Iris pigment epithelial cell (primary cell): ENCODE measurements at regions not wholly inside any gene's neighbourhood (a gene's known extent, or its start where the extent isn't known, plus 50 kb on each side); places are given as distances from the start of the nearest gene placed in this dataset.
"Not testable (repeated sequence)": the region's sequence is repeated elsewhere in the genome, so short reads cannot be mapped to it uniquely, and the experiment has no call there.

Experiments
- DNase-seq: peaks from one replicate; pipeline ENCODE4 v3.0.0-alpha.2; 2011; ENCODE audit warnings: low read depth

GRCh38 chr6:63014290-63014689 is 197.0 kb upstream of the FKBP1C start:
- no peak for DNase-seq

DNA sequence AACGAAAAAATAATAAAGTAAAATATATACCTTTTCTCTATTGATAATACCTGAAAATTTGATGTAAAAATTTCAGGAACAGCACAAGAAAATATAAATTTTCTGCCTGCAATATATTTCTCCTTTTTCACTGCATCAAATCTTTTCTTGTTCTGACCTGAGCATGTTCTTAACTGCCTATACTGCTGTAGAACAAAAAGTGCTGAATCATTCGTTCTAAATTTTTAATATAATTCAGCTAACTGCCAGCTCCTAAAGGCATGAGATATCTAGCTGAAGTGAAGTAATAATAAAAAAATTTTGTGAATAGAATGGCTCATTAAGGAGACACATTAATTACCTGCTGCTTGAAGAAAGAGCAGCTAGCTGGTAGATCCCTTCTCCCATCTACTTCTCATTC is 188.6 kb upstream of the FKBP1C start:
- no peak for DNase-seq

DNA sequence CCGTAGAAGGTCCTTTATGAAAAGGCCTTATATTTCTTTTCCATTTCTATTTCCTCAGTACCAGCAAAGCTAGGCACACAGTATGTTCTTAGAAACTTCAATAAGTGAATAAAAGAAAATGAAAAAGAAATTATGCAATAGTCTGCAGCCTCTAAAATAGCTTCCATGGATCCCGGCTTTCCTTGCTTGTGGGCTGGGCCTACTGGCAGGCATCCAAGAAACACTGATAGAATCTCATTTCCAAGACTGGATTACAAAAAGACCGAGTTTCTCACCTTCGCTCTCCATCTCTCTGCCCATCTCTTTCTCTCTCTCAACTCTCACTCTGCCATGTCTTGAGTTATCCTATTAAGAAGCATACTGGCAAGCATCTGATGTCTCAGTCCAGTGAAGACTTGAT is 187.5 kb upstream of the FKBP1C start:
- DNase-seq: no peak

- no peak for DNase-seq
Measured at GRCh38 chr6:63049216-63049615, 162.1 kb upstream of the FKBP1C start.

GRCh38 chr6:63053206-63053605 is 158.1 kb upstream of the FKBP1C start:
- DNase-seq: not testable (repeated sequence)

- DNase-seq: no peak
Measured at GRCh38 chr6:63058601-63059000, 152.7 kb upstream of the FKBP1C start.

DNA sequence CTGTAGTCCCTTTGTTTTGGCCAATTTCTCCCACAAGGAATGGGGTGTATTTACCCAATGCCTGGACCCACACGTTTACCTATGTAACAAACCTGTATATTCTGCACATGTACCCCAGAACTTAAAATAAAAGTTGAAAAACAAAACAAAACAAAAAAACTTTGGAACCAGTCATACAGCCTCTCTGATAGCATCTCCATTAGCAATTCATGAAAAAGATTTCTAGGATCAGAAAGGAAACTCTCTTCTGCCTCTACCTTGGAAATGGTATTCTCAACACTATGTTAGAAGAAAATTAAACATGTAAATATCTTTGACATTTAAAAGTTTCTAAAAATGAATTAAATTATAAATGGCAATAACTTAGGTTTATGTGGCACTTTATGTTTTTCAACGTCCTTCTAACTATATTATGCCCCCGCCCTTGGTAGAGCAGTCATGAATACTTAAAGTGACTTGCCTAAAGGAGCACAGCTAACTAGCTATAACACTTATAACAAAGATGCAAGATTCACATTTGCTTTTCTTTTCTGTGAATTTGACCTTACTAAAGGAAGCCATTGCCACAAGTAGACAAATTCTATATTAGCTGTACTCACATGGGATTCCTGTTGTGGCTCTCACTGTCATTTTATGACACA is 147.5 kb upstream of the FKBP1C start:
- DNase-seq: no peak

- DNase-seq: no peak
Measured at GRCh38 chr6:63066055-63066704, 145.1 kb upstream of the FKBP1C start.

GRCh38 chr6:63094947-63095346 is 116.3 kb upstream of the FKBP1C start:
- DNase-seq: no peak

GRCh38 chr6:63097222-63097621 is 114.0 kb upstream of the FKBP1C start:
- no peak for DNase-seq

GRCh38 chr6:63098789-63099188 is 112.5 kb upstream of the FKBP1C start:
- no peak for DNase-seq

DNA sequence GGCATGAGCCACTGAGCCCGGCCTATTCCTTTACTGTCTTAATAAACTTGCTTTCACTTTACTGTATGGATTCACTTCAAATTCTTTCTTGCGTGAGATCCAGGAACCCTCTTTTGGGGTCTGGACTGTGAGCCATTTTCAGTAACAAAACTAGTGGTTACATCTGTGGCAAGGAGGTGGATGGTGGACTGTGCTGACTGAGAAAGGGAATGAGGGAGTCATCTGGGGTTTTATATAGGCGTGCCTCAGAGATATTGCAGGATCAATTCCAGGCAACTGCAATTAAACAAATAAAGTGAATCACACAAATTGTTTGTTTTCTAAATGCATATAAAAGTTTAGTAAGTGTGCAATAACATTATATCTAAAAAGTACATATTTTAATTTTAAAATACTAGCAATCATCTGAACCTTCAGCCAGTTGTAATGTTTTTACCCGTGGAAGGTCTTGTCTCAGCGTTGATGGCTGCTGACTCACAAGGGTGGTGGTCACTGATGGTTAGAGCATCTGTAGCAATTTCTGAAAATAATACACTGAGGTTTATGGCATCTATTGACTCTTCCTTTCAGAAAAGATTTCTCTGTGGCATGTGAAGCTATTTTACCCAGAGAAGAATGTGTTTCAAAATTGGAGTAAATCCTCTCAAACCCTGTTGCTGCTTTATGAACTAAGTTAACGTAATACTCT is 111.4 kb upstream of the FKBP1C start:
- DNase-seq: no peak

- DNase-seq: no peak
Measured at GRCh38 chr6:63114610-63115211, 96.6 kb upstream of the FKBP1C start.

DNA sequence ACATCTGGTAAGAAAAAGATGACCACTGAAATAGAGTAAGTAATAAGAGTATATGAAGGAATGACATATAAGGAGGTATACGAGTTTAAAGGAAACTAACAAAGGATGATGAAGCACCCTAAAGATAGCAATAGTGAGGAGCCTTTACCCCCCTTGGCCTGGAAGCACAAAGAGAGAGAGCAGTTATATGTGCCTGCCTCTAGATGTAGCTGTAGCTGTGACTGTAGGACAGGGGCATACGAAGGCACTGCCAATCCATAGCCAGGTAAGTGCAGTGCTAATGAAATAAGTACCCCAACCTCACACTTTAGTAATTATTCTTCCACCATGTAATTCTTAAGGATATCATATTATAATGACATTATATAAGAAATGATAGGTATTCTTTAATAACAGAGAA is 90.1 kb upstream of the FKBP1C start:
- DNase-seq: no peak

DNA sequence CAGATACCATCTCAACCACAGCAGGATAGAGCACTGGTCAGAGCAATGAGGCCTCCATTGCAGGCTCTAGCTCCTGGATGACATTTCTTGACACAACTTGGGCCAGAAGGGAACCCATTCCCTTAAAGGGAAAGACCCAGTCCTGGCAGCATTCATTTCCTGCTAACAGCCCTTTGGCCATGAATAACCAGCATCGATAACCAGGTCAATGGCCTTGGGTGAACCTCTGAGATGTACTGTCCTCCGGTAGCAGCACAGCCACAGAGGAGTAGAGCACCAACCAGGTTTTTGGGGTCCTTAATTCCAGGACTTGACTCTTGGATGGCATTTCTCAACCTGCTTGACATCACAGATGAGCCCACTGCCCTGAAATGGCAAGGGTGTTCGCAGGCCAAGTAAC is 71.2 kb upstream of the FKBP1C start:
- no peak for DNase-seq

DNA sequence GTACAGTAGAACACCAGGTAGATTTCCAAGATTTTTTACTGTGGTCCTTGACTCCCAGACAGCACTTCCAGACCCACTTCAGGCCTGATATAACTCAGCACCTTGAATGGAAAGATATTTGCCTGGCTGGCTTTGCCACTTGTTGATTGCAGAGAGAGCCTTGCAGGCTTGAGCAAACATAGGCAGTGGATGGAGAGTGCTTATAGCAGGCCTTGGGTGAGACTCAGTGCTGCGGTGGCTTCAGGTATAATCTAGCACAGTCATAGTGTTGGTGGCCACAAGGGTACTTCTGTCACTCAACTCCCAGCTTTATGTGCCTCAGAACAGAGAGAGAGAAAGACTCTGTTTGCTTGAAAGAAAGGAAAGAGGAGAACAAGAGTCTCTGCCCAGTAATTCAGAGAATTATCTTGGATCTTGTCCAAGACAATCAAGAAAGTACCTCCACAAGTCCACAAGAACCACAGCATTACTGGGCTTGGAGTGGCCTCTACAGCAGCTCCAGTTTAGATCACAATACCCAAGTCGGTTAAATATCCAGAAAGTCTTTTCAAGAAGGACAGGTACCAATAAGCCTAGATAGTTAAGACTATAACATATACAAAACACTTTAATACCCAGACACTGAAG is 70.5 kb upstream of the FKBP1C start:
- no peak for DNase-seq

DNA sequence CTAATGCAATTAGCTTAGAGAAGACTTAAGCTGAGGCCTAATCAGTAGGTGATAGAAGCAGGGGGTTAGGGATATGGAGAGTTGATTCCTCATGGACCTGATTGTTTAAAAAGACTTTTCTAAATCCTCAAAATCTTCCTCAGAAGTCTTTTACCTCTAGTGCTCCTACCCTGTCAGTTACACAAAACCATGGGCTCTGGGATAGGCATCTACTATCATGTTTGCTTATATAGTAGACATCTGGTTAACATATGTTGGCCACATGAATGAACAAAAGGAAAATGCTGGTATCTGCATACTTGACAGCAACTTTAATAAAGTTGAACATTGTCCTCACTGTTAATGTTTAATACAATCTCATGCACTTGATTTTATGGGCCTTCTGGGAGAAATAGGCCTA is 61.5 kb upstream of the FKBP1C start:
- no peak for DNase-seq

DNA sequence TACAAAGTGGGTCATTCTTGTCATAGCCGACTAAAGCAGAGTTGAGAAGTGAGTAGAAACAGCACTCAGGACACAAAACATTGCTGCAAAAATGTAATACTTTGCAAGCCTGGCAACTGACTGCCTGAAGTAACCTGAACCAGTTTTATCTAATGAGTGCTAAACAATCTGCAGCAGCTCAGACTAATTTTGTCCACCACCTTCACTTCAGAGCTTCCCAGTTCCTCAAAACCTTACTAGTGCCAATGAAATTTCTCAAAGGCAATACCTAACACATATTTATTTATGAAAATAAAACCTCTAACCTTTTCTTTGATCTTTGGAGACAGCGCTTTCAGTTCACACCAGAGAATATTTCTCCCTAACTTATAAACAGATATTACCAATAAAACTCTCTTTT is 56.7 kb upstream of the FKBP1C start:
- DNase-seq: no peak
